Activated CD4-positive, alpha-beta T cell treated with anti-CD3 and anti-CD28 coated beads, Interleukin-2, Interleukin-4, amounts not matched to agents 100 ng/mL and 50 ng/mL, durations not matched to agents 16 hours and 8 hours (primary cell): ENCODE measurements at regions not wholly inside any gene's neighbourhood (a gene's known extent, or its start where the extent isn't known, plus 50 kb on each side); places are given as distances from the start of the nearest gene placed in this dataset.
"Not testable (repeated sequence)": the region's sequence is repeated elsewhere in the genome, so short reads cannot be mapped to it uniquely, and the experiment has no call there.

Experiments used
- DNase-seq: peaks from one replicate; pipeline ENCODE4 v3.0.0-alpha.2; 2020; ENCODE audit warnings: low spot score

DNA sequence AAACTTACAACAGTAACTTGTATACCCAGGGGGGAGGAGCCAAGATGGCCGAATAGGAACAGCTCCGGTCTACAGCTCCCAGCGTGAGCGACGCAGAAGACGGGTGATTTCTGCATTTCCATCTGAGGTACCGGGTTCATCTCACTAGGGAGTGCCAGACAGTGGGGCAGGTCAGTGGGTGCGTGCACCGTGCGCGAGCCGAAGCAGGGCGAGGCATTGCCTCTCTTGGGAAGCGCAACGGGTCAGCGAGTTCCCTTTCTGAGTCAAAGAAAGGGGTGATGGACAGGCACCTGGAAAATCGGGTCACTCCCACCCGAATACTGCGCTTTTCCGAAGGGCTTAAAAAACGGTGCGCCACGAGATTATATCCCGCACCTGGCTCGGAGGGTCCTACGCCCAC, 278.8 kb downstream of the FAM47B start:
- DNase-seq = not testable (repeated sequence)

- no peak for DNase-seq
These were observed 301.6 kb downstream of the FAM47B start for GRCh38 chrX:35244088-35244741.

DNA sequence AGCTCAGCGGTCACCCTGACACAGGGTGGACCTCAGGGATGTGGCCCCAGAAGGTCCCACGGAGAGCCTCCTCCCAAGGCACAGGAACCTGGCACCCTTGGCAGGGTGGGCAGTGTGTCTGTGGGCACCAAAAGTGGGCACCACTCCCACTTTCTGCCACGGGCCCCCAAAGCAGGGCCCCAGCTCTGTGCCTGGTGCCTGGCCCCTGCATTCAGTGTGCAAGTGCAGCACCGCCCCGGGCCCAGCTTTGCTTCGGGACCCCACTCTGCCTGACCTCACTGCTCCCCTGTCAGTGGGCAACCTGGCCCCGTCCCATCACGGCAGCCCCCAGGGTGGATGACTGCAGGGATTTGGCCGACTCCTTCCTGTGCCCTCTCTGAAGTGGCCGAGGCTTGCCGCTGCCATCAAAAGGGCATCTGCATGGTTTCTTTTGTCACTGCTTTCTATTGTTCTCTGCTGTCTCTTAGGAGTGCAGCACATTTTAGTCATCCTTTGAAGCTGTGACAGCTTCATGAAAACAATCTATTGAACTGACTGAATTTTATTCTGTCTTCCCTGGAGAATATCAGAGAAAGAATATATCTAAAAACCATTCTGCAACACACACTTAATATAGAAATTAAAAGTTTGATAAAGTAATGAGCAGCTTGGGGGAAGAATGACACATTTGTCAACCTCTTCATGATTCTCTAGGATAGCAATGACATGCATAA, 302.4 kb downstream of the FAM47B start:
- no peak for DNase-seq

GRCh38 chrX:35251226-35251625, 308.6 kb downstream of the FAM47B start:
- DNase-seq = no peak

DNA sequence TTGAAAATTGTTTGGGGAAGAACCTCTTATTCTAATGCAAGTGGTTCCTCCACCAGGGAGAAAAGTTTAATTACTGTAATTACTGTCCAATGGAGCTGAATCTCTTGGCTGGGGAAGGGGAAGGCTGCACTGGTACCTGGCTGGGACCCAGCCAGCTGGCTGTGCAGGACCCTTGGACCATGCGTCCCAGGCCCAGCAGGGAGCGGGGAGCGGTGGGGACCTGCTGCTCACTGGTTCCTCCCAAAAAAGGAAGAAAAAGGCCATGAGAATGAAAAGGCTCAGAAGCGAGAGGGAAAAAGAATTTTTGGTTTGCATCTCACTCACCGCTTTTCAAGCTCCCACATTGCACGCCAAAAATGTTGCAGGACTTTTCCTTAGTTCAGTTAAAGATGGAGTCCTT, 333.5 kb downstream of the FAM47B start:
- DNase-seq = no peak

- DNase-seq = no peak
These were observed 342.8 kb downstream of the FAM47B start for GRCh38 chrX:35285289-35285962.

GRCh38 chrX:35288657-35289056, 346.1 kb downstream of the FAM47B start:
- DNase-seq = no peak

DNA sequence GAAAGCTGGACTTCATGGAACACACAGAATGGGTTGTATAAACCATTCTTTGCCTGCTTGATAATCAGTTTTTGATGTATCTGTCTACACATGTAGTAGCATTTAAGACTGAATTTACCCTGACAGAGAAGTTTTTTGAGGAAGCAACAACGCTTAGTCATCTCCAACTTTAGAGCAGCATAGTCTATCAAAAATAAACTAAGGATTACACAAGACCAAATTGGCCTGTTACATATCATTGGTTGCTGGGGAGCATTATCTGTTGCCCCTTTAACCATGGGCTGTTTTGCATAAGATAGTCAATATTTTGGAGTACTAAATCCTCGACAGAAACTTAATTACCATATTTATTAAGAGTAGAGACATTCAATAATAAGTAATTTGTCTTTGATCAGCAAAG, 347.4 kb downstream of the FAM47B start:
- DNase-seq = no peak

DNA sequence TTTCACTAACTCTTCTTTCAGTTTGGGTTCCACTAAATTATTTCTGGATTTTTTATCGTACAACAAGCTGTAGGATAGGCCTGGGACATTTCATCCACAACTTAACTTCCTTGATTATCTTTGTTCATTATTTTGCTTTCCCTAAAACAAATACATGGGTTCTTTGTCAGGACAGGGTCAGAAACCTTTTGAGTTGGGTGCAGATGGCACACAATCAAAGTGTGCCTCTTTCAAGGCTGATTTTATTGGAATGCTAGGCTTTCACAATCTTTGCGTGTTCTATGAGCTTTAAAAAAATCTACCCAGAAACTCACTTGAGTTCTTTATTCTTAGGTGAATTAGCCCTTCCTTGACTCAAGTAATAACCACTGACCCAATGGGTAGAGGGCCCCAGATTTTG, 348.4 kb downstream of the FAM47B start:
- no peak for DNase-seq

- no peak for DNase-seq
These were observed 349.9 kb downstream of the FAM47B start for GRCh38 chrX:35292522-35292921.

DNA sequence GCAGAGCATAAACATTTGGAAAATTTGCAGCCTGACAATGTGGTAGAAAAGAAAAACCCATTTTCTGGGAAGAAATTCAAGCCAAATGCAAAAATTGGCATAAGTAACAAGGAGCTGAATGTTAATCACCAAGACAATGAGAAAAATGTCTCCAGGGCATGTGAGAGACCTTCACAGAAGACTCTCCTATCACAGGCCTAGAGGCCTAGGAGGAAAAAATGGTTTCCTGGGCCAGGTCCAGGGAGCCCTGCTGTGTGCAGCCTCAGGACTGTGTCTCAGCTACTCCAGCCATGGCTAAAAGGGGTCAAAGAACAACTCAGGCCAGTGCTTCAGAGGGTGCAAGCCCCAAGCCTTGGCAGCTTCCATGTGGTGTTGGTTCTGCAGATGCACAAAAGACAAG, 362.4 kb downstream of the FAM47B start:
- not testable (repeated sequence) for DNase-seq

DNA sequence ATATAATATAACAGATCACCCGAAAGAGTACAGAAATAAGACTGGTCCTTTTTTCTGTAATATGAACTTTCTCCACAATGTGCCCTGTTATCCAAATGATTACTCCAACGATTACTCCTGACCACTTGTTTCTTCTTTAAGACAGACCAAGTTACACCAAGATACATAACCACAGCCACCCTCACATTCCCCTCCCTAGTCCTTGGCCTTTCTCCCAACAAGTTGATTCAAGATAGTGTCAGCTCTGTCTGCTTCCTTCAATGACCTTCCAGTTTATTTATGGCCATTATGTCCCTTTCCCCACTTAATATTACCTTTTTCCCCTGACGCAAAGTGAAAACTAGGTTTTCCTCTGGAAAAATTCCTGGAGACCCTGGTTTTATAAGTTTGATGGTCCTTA, 397.2 kb downstream of the FAM47B start:
- no peak for DNase-seq

DNA sequence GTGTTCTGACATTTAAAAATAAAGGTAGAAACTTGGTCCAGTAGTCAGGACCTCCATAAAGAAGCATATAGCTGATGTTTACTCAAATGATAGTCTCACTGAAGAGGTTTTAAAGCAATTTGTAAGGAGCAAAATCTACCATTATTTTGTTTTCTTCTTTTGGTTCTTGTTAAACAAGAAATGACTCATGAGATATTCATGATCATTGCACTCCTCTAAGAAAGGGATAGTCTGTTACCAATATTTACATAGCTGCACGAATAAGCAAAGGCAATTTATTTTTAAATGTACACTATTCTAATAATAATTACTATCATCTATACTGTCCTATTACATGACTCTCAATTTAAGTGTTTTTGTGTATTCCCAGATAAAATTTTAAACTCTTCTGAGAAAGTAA, 397.9 kb downstream of the FAM47B start:
- no peak for DNase-seq

- no peak for DNase-seq
These were observed 408.6 kb downstream of the FAM47B start for GRCh38 chrX:35351212-35351611.

- DNase-seq = no peak
These were observed 409.3 kb downstream of the FAM47B start for GRCh38 chrX:35351795-35352483.

DNA sequence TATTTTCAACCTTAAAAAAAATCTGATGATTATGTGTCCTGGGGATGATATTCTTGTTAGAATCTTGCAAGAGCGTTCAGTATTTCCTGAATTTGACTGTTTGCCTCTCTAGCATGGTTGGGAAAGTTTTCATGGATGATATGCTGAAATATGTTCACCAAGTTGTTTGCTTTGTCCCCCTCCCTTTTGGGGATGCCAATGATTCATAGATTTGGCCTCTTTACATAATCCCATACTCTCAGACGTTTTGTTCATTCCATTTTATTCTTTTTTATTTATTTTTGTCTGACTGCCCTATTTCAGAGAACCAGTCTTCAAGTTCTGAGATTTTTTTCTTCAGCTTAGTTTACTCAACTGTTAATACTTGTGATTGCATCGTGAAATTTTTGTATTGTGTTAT, 415.1 kb downstream of the FAM47B start:
- DNase-seq = no peak

- DNase-seq = no peak
These were observed 420.3 kb downstream of the FAM47B start for GRCh38 chrX:35362866-35363265.

- no peak for DNase-seq
These were observed 424.0 kb upstream of the MAGEB16 start for GRCh38 chrX:35374116-35374515.

GRCh38 chrX:35380808-35381700, 417.1 kb upstream of the MAGEB16 start:
- DNase-seq = peak; percentile 15

DNA sequence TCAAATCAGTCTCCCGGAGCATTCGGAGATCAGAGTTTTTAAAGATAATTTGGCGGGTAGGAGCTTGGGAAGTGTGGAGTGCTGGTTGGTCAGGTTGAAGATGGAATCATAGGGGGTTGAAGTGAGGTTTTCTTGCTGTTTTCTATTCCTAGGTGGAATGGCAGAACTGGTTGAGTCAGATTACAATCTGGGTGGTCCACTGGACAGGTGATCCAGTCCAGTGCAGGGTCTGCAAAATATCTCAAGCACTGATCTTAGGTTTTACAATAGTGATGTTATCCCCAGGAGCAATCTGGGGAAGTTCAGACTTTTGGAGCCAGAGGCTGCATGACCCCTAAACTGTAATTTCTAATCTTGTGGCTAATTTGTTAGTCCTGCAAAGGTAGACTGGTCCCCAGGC, 416.4 kb upstream of the MAGEB16 start:
- not testable (repeated sequence) for DNase-seq

DNA sequence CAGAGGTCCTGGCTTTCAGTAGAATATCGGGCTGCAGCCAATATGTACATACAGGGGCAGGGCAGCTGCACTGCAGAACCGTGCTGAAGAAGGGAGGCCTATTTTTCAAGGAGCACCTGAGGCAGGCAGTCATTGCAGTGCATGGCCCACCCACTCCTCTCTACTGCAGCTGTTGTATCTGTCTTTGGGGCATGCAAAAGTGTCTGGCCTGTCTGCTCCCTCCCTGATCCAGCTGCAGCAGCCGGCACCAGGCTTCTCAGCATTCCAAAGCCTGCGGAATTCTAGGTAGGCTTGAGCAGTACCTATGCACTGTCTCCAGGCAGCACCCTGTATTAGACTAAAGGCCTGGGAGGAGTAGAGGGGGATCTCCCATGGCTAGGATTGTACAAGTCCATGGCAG, 415.2 kb upstream of the MAGEB16 start:
- no peak for DNase-seq

DNA sequence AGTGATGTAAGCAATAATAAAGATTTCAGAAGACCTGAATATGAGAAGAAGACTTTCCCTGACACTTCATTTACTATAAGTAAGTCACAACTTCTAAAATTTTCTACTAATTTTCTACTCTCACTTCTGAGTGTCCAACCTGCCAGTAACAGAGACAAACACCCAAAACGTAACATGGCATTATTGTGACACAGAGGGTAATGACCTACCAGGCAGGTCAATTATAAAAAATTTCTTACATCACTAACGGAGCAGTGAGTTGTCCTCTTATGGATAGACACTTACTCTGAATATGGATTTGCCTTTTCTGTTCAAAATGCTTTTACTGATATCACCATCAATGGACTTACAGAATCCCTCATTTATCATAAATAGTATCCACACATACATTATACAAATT, 405.9 kb upstream of the MAGEB16 start:
- DNase-seq = no peak
